ENCODE measurements at regions not wholly inside any gene's neighbourhood (a gene's known extent, or its start where the extent isn't known, plus 50 kb on each side); places are given as distances from the start of the nearest gene placed in this dataset.
A peak's percentile ranks its signal among the peaks of the same experiment; 100 is the strongest.

- 83 to 88% methylated on average over 7 to 9 of the region's 9 CpGs for WGBS, 2 experiments (ENCODE audit: insufficient coverage in 1 of 2, insufficient read length in 1 of 2)
- Histone ChIP-seq H3K4me1 (ENCODE audit: control insufficient read depth, insufficient read depth, low read length) (peaks cover 4% of the 10 kb centered on the region), H3K36me3 (ENCODE audit: control insufficient read depth, insufficient read depth, low read length) (no peaks in the 10 kb centered on the region), H3K9ac (ENCODE audit: extremely low read depth, low read length, poor library complexity, severe bottlenecking) (no peak overlapping the region), H3K27me3 (ENCODE audit: control insufficient read depth, insufficient read depth, low read length, poor library complexity, severe bottlenecking) (no peaks in the 10 kb centered on the region), H3K4me3 (ENCODE audit: low read length) (no peak overlapping the region), H3K27ac (ENCODE audit: low read depth, low read length) (no peak overlapping the region), H3K9me3 (ENCODE audit: control insufficient read depth, low read length) (no peaks in the 10 kb centered on the region)
- H3K27ac Mint-ChIP-seq, result no peak overlapping the region
- no peaks in the 10 kb centered on the region for H3K9me3 Mint-ChIP-seq
- H3K27me3 Mint-ChIP-seq (ENCODE audit: insufficient read depth), result no peaks in the 10 kb centered on the region
- no peak overlapping the region for H3K4me3 Mint-ChIP-seq
- peaks cover 46% of the 10 kb centered on the region for H3K4me1 Mint-ChIP-seq
- DNase-seq, result no peak
- no peak for TF ChIP-seq CTCF (conservative IDR thresholded peaks at IDR 0.05)
- H3K36me3 Mint-ChIP-seq (ENCODE audit: low read depth), result no peaks in the 10 kb centered on the region
Measured at GRCh38 chr16:74033441-74033995, 263.1 kb upstream of the PSMD7 start.

GRCh38 chr16:74031551-74031950 lies 265.1 kb upstream of the PSMD7 start:
- peak overlapping the region; percentile 87 for H3K27ac ChIP-seq (ENCODE audit: low read depth, low read length)
- Mint-ChIP-seq H3K36me3 (ENCODE audit: low read depth) (no peaks in the 10 kb centered on the region), H3K9me3 (no peaks in the 10 kb centered on the region), H3K27ac (no peak overlapping the region), H3K27me3 (ENCODE audit: insufficient read depth) (no peaks in the 10 kb centered on the region), H3K4me3 (no peak overlapping the region), H3K4me1 (peaks cover 43% of the 10 kb centered on the region)
- WGBS, 2 experiments (ENCODE audit: insufficient coverage in 1 of 2, insufficient read length in 1 of 2), result 73 to 83% methylated on average over 4 of the region's 4 CpGs
- H3K27me3 ChIP-seq (ENCODE audit: control insufficient read depth, insufficient read depth, low read length, poor library complexity, severe bottlenecking), result no peaks in the 10 kb centered on the region
- H3K4me3 ChIP-seq (ENCODE audit: low read length), result no peak overlapping the region
- no peak for DNase-seq
- H3K4me1 ChIP-seq (ENCODE audit: control insufficient read depth, insufficient read depth, low read length), result peaks cover 4% of the 10 kb centered on the region
- H3K36me3 ChIP-seq (ENCODE audit: control insufficient read depth, insufficient read depth, low read length), result no peaks in the 10 kb centered on the region
- H3K9ac ChIP-seq (ENCODE audit: extremely low read depth, low read length, poor library complexity, severe bottlenecking), result no peak overlapping the region
- TF ChIP-seq CTCF (conservative IDR thresholded peaks at IDR 0.05), result no peak
- H3K9me3 ChIP-seq (ENCODE audit: control insufficient read depth, low read length), result no peaks in the 10 kb centered on the region

- H3K4me1 Mint-ChIP-seq, result peaks cover 35% of the 10 kb centered on the region
- Histone ChIP-seq H3K36me3 (ENCODE audit: control insufficient read depth, insufficient read depth, low read length) (no peaks in the 10 kb centered on the region), H3K27ac (ENCODE audit: low read depth, low read length) (peak overlapping the region; percentile 87)
Measured at GRCh38 chr16:74030000-74030706, 266.5 kb upstream of the PSMD7 start.

More at GRCh38 chr16:74030000-74030706, 266.5 kb upstream of the PSMD7 start:
- Histone ChIP-seq H3K9me3 (ENCODE audit: control insufficient read depth, low read length) (no peaks in the 10 kb centered on the region), H3K9ac (ENCODE audit: extremely low read depth, low read length, poor library complexity, severe bottlenecking) (no peak overlapping the region), H3K27me3 (ENCODE audit: control insufficient read depth, insufficient read depth, low read length, poor library complexity, severe bottlenecking) (no peaks in the 10 kb centered on the region), H3K4me3 (ENCODE audit: low read length) (no peak overlapping the region), H3K4me1 (ENCODE audit: control insufficient read depth, insufficient read depth, low read length) (peaks cover 4% of the 10 kb centered on the region)
- no peak overlapping the region for H3K4me3 Mint-ChIP-seq
- H3K27ac Mint-ChIP-seq, result no peak overlapping the region
- no peaks in the 10 kb centered on the region for H3K36me3 Mint-ChIP-seq (ENCODE audit: low read depth)
- H3K9me3 Mint-ChIP-seq, result no peaks in the 10 kb centered on the region
- no peak for TF ChIP-seq CTCF (conservative IDR thresholded peaks at IDR 0.05)
- WGBS, 2 experiments (ENCODE audit: insufficient coverage in 1 of 2, insufficient read length in 1 of 2), result 65 to 76% methylated on average over 5 to 10 of the region's 10 CpGs
- no peaks in the 10 kb centered on the region for H3K27me3 Mint-ChIP-seq (ENCODE audit: insufficient read depth)
- DNase-seq, result no peak

All from endodermal cell (in vitro differentiated cells).